Adipocyte (in vitro differentiated cells): ENCODE measurements at regions not wholly inside any gene's neighbourhood (a gene's known extent, or its start where the extent isn't known, plus 50 kb on each side); places are given as distances from the start of the nearest gene placed in this dataset.
"Not testable (repeated sequence)": the region's sequence is repeated elsewhere in the genome, so short reads cannot be mapped to it uniquely, and the experiment has no call there.

Experiments
- DNase-seq: peaks from one replicate; pipeline ENCODE4 v3.0.0-alpha.2; 2015; ENCODE audit warnings: low read depth
- H3K27me3 ChIP-seq: replicated peaks from 2 replicates; pipeline ENCODE4 v1.7.0; 2013; ENCODE audit warnings: mild to moderate bottlenecking, low read length, moderate library complexity; ENCODE audit not compliant: control insufficient read depth, insufficient read depth
- H3K36me3 ChIP-seq: 2 replicates; pipeline ENCODE4 v1.7.0; 2013; ENCODE audit warnings: low read length, mild to moderate bottlenecking, moderate library complexity; ENCODE audit not compliant: control insufficient read depth, insufficient read depth, severe bottlenecking
- H3K4me1 ChIP-seq: 2 replicates; pipeline ENCODE4 v1.7.0; 2013; ENCODE audit warnings: mild to moderate bottlenecking, low read length, moderate library complexity; ENCODE audit not compliant: control insufficient read depth, insufficient read depth
- H3K4me3 ChIP-seq: 2 replicates; pipeline ENCODE4 v1.7.0; 2013; ENCODE audit warnings: mild to moderate bottlenecking, low read length, moderate library complexity
- H3K9ac ChIP-seq: 2 replicates; pipeline ENCODE4 v1.7.0; 2013; ENCODE audit warnings: mild to moderate bottlenecking, low read length, moderate library complexity
- H3K9me3 ChIP-seq: 2 replicates; pipeline ENCODE4 v1.7.0; 2013; ENCODE audit warnings: mild to moderate bottlenecking, low read length, moderate library complexity; ENCODE audit not compliant: control insufficient read depth

GRCh38 chr2:109710505-109711229, 83.4 kb upstream of the RGPD5 start:
- Histone ChIP-seq H3K27me3 (no peaks in the 10 kb centered on the region), H3K9me3 (no peaks in the 10 kb centered on the region), H3K9ac (no peak overlapping the region), H3K4me1 (no peaks in the 10 kb centered on the region), H3K36me3 (no peaks in the 10 kb centered on the region), H3K4me3 (no peak overlapping the region)
- DNase-seq, result no peak

- H3K4me3 ChIP-seq, result no peak overlapping the region
- H3K9me3 ChIP-seq, result no peaks in the 10 kb centered on the region
- no peaks in the 10 kb centered on the region for H3K36me3 ChIP-seq
- no peak for DNase-seq
- H3K4me1 ChIP-seq, result no peaks in the 10 kb centered on the region
- no peaks in the 10 kb centered on the region for H3K27me3 ChIP-seq
- no peak overlapping the region for H3K9ac ChIP-seq
These were observed 82.6 kb upstream of the RGPD5 start for GRCh38 chr2:109711230-109712122.

- Histone ChIP-seq H3K27me3 (no peaks in the 10 kb centered on the region), H3K4me1 (no peaks in the 10 kb centered on the region), H3K9ac (no peak overlapping the region), H3K4me3 (no peak overlapping the region), H3K36me3 (no peaks in the 10 kb centered on the region), H3K9me3 (no peaks in the 10 kb centered on the region)
- DNase-seq, result no peak
These were observed 82.0 kb upstream of the RGPD5 start for GRCh38 chr2:109712123-109712449.

- H3K4me1 ChIP-seq, result no peaks in the 10 kb centered on the region
- no peak for DNase-seq
- no peak overlapping the region for H3K4me3 ChIP-seq
- no peaks in the 10 kb centered on the region for H3K9me3 ChIP-seq
- no peaks in the 10 kb centered on the region for H3K27me3 ChIP-seq
- no peaks in the 10 kb centered on the region for H3K36me3 ChIP-seq
- H3K9ac ChIP-seq, result no peak overlapping the region
These were observed 81.4 kb upstream of the RGPD5 start for GRCh38 chr2:109712746-109713145.

- Histone ChIP-seq H3K4me1 (no peaks in the 10 kb centered on the region), H3K9me3 (no peaks in the 10 kb centered on the region), H3K27me3 (no peaks in the 10 kb centered on the region), H3K9ac (no peak overlapping the region), H3K4me3 (no peak overlapping the region), H3K36me3 (no peaks in the 10 kb centered on the region)
- DNase-seq, result no peak
These were observed 78.7 kb upstream of the RGPD5 start for GRCh38 chr2:109715313-109715805.

- H3K4me1 ChIP-seq, H3K9ac ChIP-seq, H3K27me3 ChIP-seq, H3K4me3 ChIP-seq, DNase-seq, H3K9me3 ChIP-seq, H3K36me3 ChIP-seq: not testable (repeated sequence)
These were observed 77.5 kb upstream of the RGPD5 start for GRCh38 chr2:109716596-109716995.

GRCh38 chr2:109718139-109718538, 76.0 kb upstream of the RGPD5 start:
- DNase-seq, result no peak
- Histone ChIP-seq H3K4me1 (no peaks in the 10 kb centered on the region), H3K27me3 (peaks cover 7% of the 10 kb centered on the region), H3K36me3 (no peaks in the 10 kb centered on the region), H3K9me3 (no peaks in the 10 kb centered on the region), H3K9ac (no peak overlapping the region), H3K4me3 (no peak overlapping the region)

- no peak overlapping the region for H3K9ac ChIP-seq
- H3K27me3 ChIP-seq, result peaks cover 7% of the 10 kb centered on the region
- no peaks in the 10 kb centered on the region for H3K36me3 ChIP-seq
- DNase-seq, result no peak
- H3K9me3 ChIP-seq, result peaks cover 4% of the 10 kb centered on the region
- H3K4me1 ChIP-seq, result no peaks in the 10 kb centered on the region
- H3K4me3 ChIP-seq, result no peak overlapping the region
These were observed 74.2 kb upstream of the RGPD5 start for GRCh38 chr2:109719871-109720270.

- Histone ChIP-seq H3K27me3 (peaks cover 14% of the 10 kb centered on the region), H3K9me3 (peaks cover 4% of the 10 kb centered on the region), H3K36me3 (no peaks in the 10 kb centered on the region), H3K4me3 (no peak overlapping the region), H3K4me1 (no peaks in the 10 kb centered on the region), H3K9ac (no peak overlapping the region)
- DNase-seq, result no peak
These were observed 73.6 kb upstream of the RGPD5 start for GRCh38 chr2:109720380-109721106.

- peaks cover 4% of the 10 kb centered on the region for H3K9me3 ChIP-seq
- no peak overlapping the region for H3K4me3 ChIP-seq
- no peaks in the 10 kb centered on the region for H3K4me1 ChIP-seq
- H3K9ac ChIP-seq, result no peak overlapping the region
- no peaks in the 10 kb centered on the region for H3K36me3 ChIP-seq
- H3K27me3 ChIP-seq, result peaks cover 15% of the 10 kb centered on the region
- no peak for DNase-seq
These were observed 73.0 kb upstream of the RGPD5 start for GRCh38 chr2:109721135-109721534.

GRCh38 chr2:109721626-109722025, 72.5 kb upstream of the RGPD5 start:
- Histone ChIP-seq H3K27me3 (peaks cover 15% of the 10 kb centered on the region), H3K9ac (no peak overlapping the region), H3K4me3 (no peak overlapping the region), H3K36me3 (no peaks in the 10 kb centered on the region), H3K4me1 (no peaks in the 10 kb centered on the region), H3K9me3 (peaks cover 4% of the 10 kb centered on the region)
- no peak for DNase-seq
